CD1c-positive myeloid dendritic cell (primary cell): ENCODE measurements at regions not wholly inside any gene's neighbourhood (a gene's known extent, or its start where the extent isn't known, plus 50 kb on each side); places are given as distances from the start of the nearest gene placed in this dataset.

ENCODE experiments used
- DNase-seq: peaks from one replicate; pipeline ENCODE4 v3.0.0-alpha.2; 2016; ENCODE audit errors: extremely low spot score

GRCh38 chr11:30089921-30090320 lies 73.1 kb upstream of the KCNA4 start:
- DNase-seq: no peak

GRCh38 chr11:30091246-30091645 lies 74.4 kb upstream of the KCNA4 start:
- DNase-seq: no peak

DNA sequence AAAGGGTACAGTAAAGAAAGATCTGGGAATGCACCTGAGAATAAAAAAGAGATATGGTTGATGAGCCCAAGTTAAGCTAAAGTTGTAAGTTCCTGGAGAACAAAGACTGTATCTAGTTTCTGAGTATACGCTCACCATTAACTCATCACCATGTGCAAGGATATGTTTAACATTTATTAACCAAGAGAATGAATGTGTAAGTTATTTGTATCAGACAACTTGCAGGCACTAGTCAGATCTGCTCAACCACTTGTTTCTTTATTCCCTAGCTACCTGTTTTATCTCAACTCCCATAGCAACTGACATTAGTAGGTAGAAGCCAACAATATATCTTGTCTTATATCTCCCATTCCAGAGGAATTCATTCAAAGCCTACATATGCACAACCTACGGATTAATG lies 74.9 kb upstream of the KCNA4 start:
- no peak for DNase-seq

DNA sequence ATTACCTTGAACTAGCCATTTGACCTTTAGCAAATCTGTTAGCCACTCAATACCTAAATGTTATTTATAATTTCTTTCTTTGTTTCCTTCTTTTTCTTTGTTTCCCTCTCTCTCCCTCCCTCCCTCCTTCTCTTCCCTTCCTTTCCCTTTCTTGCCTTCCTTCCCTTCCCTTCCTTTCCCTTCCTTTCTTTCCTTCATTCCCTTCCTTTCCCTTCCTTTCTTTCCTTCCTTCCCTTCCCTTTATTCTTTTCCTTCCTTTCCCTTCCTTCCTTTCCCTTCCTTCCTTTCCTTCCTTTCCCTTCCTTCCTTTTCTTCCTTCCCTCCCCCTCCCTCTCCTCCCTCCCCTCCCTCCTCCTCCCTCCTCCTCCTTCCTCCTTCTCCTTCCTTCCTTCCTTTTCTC lies 75.7 kb upstream of the KCNA4 start:
- DNase-seq: no peak

- DNase-seq: no peak
Observed at GRCh38 chr11:30100495-30100894, 83.7 kb upstream of the KCNA4 start.

GRCh38 chr11:30106222-30107181 lies 89.7 kb upstream of the KCNA4 start:
- no peak for DNase-seq

DNA sequence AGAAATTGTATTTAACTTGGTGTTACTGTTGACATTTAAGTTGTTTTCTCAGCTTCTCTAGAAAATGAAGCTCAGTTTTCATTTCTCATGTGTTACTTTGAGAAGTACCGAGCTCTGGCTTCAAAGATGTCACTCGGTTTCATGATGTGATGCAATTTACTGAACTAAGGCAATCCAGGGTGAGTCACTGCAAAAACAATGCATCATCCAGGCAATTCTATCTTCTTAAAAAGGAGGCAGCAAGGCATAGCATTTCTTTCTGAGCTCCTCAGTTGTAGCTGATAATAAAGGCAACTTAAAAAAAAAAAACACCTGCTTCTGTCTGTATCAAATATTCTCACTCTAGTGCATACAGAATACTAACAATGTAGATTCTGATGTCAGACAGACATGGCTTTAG lies 91.1 kb upstream of the KCNA4 start:
- DNase-seq: no peak

DNA sequence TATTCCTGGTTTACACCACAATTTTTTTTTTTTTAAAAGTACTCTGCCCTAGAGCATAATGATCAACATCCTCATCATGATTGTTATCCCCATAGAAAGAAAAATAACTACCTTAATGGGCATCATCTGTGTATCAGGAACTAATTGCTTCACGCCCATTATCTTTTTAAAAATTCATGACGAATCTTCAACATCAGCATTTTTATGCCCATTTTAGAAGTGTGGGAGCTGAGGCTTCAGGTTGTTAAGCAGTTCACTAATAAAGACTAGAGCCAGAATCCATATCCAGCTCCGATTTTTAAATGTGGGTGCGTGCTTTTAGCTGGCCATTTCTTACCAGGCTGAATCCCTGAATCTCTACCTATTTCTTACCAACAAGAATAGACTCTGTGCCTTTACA lies 92.9 kb upstream of the KCNA4 start:
- DNase-seq: no peak

- DNase-seq: no peak
Observed at GRCh38 chr11:30110691-30111090, 93.9 kb upstream of the KCNA4 start.

DNA sequence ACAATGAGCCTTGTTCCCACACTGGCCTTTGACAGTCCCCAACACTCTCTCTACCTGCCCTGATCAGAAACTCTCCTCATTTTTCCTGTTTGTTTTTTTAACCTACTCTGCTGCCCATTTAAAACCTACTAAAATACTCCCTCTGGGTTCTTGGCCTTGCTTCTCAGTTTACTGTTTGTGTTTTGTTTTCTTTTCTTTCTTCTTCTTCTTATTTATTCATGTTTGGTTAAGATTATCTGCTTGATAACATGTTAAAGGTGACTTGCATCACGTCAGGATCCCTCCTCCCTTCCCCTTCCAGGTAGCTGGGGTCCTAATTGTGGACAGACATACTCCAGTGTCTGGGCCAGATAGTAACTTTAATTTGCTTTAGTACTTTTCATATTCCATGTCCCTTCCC lies 95.0 kb upstream of the KCNA4 start:
- no peak for DNase-seq

- no peak for DNase-seq
Observed at GRCh38 chr11:30113326-30113898, 96.6 kb upstream of the KCNA4 start.

DNA sequence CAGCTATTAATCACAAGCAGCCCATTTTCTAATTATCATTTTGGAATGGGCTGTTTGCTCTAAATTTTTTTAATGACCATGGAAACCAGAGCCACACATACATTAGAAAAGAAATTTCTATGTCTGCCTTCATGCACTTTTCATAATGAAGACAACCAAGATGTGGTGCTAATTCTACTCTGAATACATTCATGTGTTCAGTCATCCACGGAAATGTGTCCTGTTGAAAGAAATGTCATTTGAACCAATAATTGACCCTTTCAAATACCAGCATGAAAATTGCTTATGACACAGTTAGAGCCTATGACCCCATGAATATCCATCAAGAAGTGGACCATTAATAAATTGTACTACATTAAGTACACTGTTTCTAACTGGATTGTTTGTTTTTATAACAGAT lies 99.7 kb upstream of the KCNA4 start:
- no peak for DNase-seq

GRCh38 chr11:30120045-30120589 lies 103.3 kb upstream of the KCNA4 start:
- DNase-seq: no peak

DNA sequence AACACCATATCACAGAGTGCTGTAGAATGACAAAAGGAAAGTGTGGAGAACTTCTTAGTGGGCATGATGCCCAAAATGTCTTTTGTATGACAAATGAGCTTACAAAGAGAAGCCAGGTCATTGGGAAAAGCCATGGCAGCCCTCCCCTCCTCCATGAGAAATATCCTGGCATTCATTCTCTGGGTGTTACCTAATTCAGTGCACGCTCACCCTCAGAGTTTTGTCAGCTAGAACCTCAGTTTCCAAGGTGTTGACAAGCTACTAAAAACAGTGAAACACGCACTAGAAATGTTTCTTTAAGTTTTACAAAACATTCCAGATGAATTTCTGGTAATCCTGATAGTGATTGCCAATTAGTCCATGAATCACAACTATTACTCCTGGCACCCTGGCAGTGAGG lies 105.4 kb upstream of the FSHB start:
- DNase-seq: no peak

DNA sequence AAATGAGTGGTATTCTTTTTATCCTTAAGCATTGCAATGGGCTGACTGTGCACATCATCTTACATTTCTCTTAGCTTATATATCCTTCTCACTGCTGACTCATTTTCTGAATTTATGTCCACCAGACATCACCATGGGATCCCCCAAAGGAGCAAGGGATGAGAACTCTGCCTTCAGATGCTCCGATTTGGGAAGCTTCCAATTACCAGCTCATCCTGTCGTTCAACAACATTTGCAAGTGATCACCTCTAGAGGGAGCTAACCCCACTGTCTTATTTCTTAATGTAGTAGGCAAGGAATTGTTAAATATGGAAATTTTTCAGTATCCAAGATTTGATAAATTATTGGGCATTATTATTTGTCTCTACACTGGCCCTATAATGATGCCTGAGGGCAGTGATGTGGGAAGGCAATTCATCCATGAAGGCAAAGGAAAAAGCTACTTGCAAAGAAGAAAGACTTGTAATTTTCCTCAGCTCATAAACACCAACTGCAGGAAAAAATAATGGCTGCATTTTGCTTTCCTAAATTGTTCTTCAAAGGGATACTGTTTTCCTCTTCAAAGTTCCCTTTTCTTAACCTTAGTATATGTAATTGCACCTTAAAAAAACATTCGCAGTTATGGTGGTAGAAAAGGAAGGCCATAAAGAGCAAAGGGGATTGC lies 102.4 kb upstream of the FSHB start:
- DNase-seq: peak; percentile 16

- DNase-seq: no peak
Observed at GRCh38 chr11:30131535-30131934, 99.3 kb upstream of the FSHB start.

DNA sequence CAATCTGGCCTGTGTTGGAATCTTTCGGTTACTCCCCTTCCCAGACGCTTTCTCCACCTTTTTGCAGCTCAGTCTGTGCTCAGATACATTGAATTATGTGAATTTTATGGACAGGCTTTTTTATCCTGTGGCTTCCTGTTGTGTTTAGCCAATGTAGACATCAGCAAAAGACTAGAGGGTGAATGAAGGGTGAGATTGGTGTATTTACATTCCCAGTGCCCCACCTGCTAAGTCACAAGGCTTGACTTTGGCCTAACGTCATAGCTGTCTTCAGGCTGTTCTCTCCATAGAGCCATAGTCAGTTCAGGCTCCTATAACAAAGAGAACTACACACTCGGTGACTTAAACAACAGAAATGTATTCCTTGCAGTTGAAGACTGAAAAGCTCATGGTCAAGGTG lies 97.5 kb upstream of the FSHB start:
- no peak for DNase-seq

DNA sequence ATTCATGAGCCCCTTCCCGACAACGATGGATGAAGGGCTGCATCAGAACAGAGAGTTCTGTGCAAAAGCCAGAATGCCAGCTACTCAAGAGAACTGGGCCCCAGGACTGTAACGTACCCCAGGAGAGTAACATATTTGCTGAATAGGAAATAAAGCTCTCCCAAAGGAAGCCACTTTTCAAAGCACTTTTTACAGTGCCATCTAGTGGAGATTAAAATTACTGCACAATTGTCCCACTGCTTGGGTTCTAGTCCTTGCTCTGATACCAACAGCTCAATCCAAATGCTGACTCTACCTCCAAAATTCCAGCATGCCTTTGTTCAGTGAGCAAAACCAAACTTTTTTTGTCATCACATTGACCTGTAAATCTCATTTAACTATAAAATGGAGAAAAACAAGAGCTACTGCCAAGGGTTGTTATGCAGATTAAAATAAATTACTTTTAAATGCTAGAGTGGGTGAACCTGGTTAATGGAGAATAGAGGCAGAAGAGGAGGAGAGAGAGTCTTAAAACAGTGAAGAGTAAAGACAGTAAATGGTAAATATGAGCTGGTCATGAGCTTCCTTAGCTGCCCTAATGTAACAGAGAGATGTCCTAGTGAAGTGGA lies 87.6 kb upstream of the FSHB start:
- DNase-seq: peak; percentile 51

DNA sequence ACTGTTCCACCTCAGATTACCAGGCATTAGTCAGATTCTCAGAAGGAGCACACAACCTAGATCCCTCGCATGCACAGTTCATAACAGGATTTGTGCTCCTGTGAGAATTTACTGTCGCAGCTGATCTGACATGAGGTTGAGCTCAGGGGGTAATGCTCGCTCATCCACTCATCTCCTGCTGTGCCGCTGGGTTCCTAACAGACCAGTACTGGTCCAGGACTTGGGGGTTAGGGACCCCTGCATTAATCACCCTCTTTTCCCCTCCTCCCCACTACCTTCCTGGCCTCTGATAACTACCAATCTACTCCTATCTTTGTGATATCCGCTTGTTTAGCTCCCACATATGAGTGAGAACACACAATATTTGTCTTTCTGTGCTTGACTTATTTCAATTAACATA lies 83.5 kb upstream of the FSHB start:
- no peak for DNase-seq

DNA sequence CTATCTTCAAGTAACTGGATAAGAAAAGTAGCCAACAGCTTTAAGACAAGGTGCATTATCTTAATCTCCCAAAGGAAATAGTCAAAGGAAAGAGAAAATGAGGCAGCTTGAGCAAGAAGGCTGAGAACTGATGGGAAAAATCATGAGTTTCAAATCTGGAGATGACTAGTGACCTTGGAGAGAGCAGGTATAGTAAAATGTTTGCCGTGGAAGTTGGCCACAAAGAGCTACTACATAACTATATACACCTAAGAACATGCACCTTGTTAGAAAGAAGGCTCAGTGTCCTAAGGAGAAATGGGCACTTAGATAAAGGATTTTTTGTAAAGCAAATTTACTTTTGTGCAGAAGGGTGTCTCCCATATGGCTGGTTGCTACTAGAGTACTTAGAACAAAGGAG lies 80.8 kb upstream of the FSHB start:
- no peak for DNase-seq

GRCh38 chr11:30150425-30150824 lies 80.4 kb upstream of the FSHB start:
- no peak for DNase-seq

- no peak for DNase-seq
Observed at GRCh38 chr11:30153008-30153407, 77.8 kb upstream of the FSHB start.
